HG03520 (cell line): ENCODE measurements at regions not wholly inside any gene's neighbourhood (a gene's known extent, or its start where the extent isn't known, plus 50 kb on each side); places are given as distances from the start of the nearest gene placed in this dataset.
A peak's percentile ranks its signal among the peaks of the same experiment; 100 is the strongest.

Experiments used
- ATAC-seq: cut with Tn5 transposase; IDR thresholded peaks from one replicate; pipeline ENCODE4 v1.9.1; 2021; ENCODE audit warnings: mild to moderate bottlenecking, moderate library complexity; ENCODE audit not compliant: unreplicated experiment

- no peak for ATAC-seq
Measured at GRCh38 chr11:122523846-122524805, 131.4 kb upstream of the UBASH3B start.

GRCh38 chr11:122521626-122522025 is 133.9 kb upstream of the UBASH3B start:
- ATAC-seq = no peak

- ATAC-seq = no peak
Measured at GRCh38 chr11:122517403-122518379, 137.8 kb upstream of the UBASH3B start.

- ATAC-seq = no peak
Measured at GRCh38 chr11:122516686-122517085, 138.8 kb upstream of the UBASH3B start.

GRCh38 chr11:122513997-122514396 is 141.5 kb upstream of the UBASH3B start:
- ATAC-seq = no peak

- no peak for ATAC-seq
Measured at GRCh38 chr11:122513328-122513727, 142.2 kb upstream of the UBASH3B start.

GRCh38 chr11:122512688-122513087 is 142.8 kb upstream of the UBASH3B start:
- no peak for ATAC-seq

GRCh38 chr11:122509899-122510298 is 145.6 kb upstream of the UBASH3B start:
- no peak for ATAC-seq

GRCh38 chr11:122509091-122509490 is 146.4 kb upstream of the UBASH3B start:
- no peak for ATAC-seq

GRCh38 chr11:122505304-122506006 is 150.1 kb upstream of the UBASH3B start:
- ATAC-seq = peak; percentile 85

- no peak for ATAC-seq
Measured at GRCh38 chr11:122494221-122494620, 161.3 kb upstream of the UBASH3B start.

- ATAC-seq = no peak
Measured at GRCh38 chr11:122491509-122491908, 164.0 kb upstream of the UBASH3B start.

- no peak for ATAC-seq
Measured at GRCh38 chr11:122488892-122489706, 166.4 kb upstream of the UBASH3B start.

GRCh38 chr11:122487669-122488068 is 167.9 kb upstream of the UBASH3B start:
- ATAC-seq = no peak

- ATAC-seq = no peak
Measured at GRCh38 chr11:122486793-122487495, 168.6 kb upstream of the UBASH3B start.

- no peak for ATAC-seq
Measured at GRCh38 chr11:122478986-122479385, 176.5 kb upstream of the UBASH3B start.

GRCh38 chr11:122468965-122469364 is 186.6 kb upstream of the UBASH3B start:
- ATAC-seq = no peak

GRCh38 chr11:122463530-122463929 is 192.0 kb upstream of the UBASH3B start:
- ATAC-seq = no peak

GRCh38 chr11:122459064-122459463 is 196.5 kb upstream of the UBASH3B start:
- ATAC-seq = no peak
